MM.1S (cell line): ENCODE measurements at regions not wholly inside any gene's neighbourhood (a gene's known extent, or its start where the extent isn't known, plus 50 kb on each side); places are given as distances from the start of the nearest gene placed in this dataset.

ENCODE experiments used
- DNase-seq: peaks from one replicate; pipeline ENCODE4 v3.0.0-alpha.2; 2015
- H2AFZ ChIP-seq: fragments of 300-600 bp; sonication (generic); 2 replicates; pipeline ENCODE4 v1.6.0; 2016; ENCODE audit warnings: antibody characterized with exemption, low read length
- H3F3A ChIP-seq: fragments of 300-600 bp; sonication (generic); 2 replicates; pipeline ENCODE4 v1.6.1; 2016; ENCODE audit warnings: mild to moderate bottlenecking, antibody characterized with exemption, low read length, moderate library complexity, mixed read lengths; ENCODE audit not compliant: insufficient read depth
- H3K27ac ChIP-seq: fragments of 300-600 bp; sonication (generic); 2 replicates; pipeline ENCODE4 v1.5.1; 2016; ENCODE audit warnings: mild to moderate bottlenecking, low read length
- H3K27me3 ChIP-seq: fragments of 300-600 bp; sonication (generic); replicated peaks from 2 replicates; pipeline ENCODE4 v1.6.0; 2016; ENCODE audit warnings: low read length; ENCODE audit not compliant: insufficient read depth
- H3K36me3 ChIP-seq: fragments of 300-600 bp; sonication (generic); replicated peaks from 2 replicates; pipeline ENCODE4 v1.6.1; 2016; ENCODE audit warnings: mild to moderate bottlenecking, low read length, mixed read lengths; ENCODE audit not compliant: insufficient read depth
- H3K4me1 ChIP-seq: fragments of 300-600 bp; sonication (generic); 2 replicates; pipeline ENCODE4 v1.6.1; 2016; ENCODE audit warnings: low read length, mixed read lengths
- H3K4me2 ChIP-seq: fragments of 300-600 bp; sonication (generic); 2 replicates; pipeline ENCODE4 v1.6.0; 2016; ENCODE audit warnings: low read depth, low read length
- H3K4me3 ChIP-seq: fragments of 300-600 bp; sonication (generic); 2 replicates; pipeline ENCODE4 v1.5.1; 2016; ENCODE audit warnings: low read length, mixed read lengths
- H3K79me2 ChIP-seq: fragments of 300-600 bp; sonication (generic); 2 replicates; pipeline ENCODE4 v1.6.1; 2016; ENCODE audit warnings: mixed run types, low read length, mixed read lengths
- H3K9ac ChIP-seq: fragments of 300-600 bp; sonication (generic); 2 replicates; pipeline ENCODE4 v1.6.1; 2016; ENCODE audit warnings: low read length, mixed read lengths
- H3K9me2 ChIP-seq: fragments of 300-600 bp; sonication (generic); replicated peaks from 2 replicates; pipeline ENCODE4 v1.6.1; 2016; ENCODE audit warnings: mild to moderate bottlenecking, low read length, mixed read lengths; ENCODE audit not compliant: insufficient read depth
- H3K9me3 ChIP-seq: fragments of 300-600 bp; sonication (generic); replicated peaks from 2 replicates; pipeline ENCODE4 v1.6.1; 2016; ENCODE audit warnings: mild to moderate bottlenecking, low read length, mixed read lengths; ENCODE audit not compliant: insufficient read depth
- H4K20me1 ChIP-seq: fragments of 300-600 bp; sonication (generic); 2 replicates; pipeline ENCODE4 v1.6.1; 2016; ENCODE audit warnings: mild to moderate bottlenecking, low read length, moderate library complexity, mixed read lengths; ENCODE audit not compliant: insufficient read depth
- CTCF ChIP-seq: fragments of 300-600 bp; sonication (generic); IDR thresholded peaks from 2 replicates; pipeline ENCODE4 v1.5.1; 2016; ENCODE audit warnings: antibody characterized with exemption, low read length, mixed read lengths
- EZH2 ChIP-seq: fragments of 300-600 bp; sonication (generic); optimal IDR thresholded peaks from 2 replicates; pipeline ENCODE3; 2017; ENCODE audit warnings: low read depth, mild to moderate bottlenecking, antibody characterized with exemption, low read length, mixed read lengths
- EZH2phosphoT487 ChIP-seq: fragments of 300-600 bp; sonication (generic); IDR thresholded peaks from 2 replicates; pipeline ENCODE4 v1.6.1; 2018; ENCODE audit warnings: antibody characterized with exemption, low read length

DNA sequence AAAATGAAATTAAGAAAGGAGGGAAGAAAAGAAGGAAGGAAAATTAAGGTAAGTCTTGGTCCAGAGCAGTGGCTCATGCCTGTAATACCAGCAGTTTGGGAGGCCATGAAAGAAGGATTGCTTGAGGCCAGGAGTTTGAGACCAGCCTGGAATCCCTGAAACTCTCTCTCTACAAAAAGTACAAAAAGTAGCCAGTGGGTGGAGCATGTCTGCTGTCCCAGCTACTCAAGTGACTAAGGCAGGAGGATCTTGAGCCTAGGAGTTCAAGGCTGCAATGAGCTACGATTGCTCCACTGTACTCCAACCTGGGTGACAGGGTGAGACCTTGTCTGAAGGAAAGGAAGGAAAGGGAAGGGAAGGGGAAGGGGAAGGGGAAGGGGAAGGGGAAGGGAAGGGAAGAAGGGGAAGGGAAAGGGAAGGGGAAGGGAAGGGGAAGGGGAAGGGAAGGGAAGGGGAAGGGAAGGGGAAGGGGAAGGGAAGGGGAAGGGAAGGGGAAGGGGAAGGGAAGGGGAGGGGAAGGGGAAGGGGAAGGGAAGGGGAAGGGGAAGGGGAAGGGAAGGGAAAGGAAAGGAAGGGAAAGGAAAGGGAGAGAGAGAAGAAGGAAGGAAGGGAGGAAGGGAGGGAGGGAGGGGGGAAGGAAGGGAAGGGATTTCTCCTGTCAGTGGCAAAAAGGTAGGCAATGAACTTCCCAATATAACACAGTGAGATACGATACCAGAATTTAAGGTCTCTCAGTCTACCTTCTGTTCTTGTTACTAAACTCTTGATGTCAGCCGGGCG lies 412.8 kb downstream of the CMPK2 start:
- no peaks in the 10 kb centered on the region for H3K27me3 ChIP-seq
- no peaks in the 10 kb centered on the region for H4K20me1 ChIP-seq
- no peaks in the 10 kb centered on the region for H3K9me2 ChIP-seq
- no peaks in the 10 kb centered on the region for H3K36me3 ChIP-seq
- H3K9ac ChIP-seq = no peak overlapping the region
- no peak overlapping the region for H3K4me2 ChIP-seq
- no peaks in the 10 kb centered on the region for H3K9me3 ChIP-seq
- no peak overlapping the region for H3K27ac ChIP-seq
- H3F3A ChIP-seq = no peaks in the 10 kb centered on the region
- H3K79me2 ChIP-seq = no peaks in the 10 kb centered on the region
- no peak overlapping the region for H3K4me3 ChIP-seq
- H2AFZ ChIP-seq = no peak overlapping the region
- H3K4me1 ChIP-seq = no peaks in the 10 kb centered on the region
- DNase-seq = no peak
- TF ChIP-seq EZH2 (no peak), EZH2phosphoT487 (no peak), CTCF (no peak)

- no peak for DNase-seq
- H3K79me2 ChIP-seq = no peaks in the 10 kb centered on the region
- no peak overlapping the region for H2AFZ ChIP-seq
- H4K20me1 ChIP-seq = no peaks in the 10 kb centered on the region
- TF ChIP-seq EZH2phosphoT487 = no peak
- no peak for TF ChIP-seq CTCF
- TF ChIP-seq EZH2 = no peak
- no peaks in the 10 kb centered on the region for H3K36me3 ChIP-seq
- no peaks in the 10 kb centered on the region for H3K9me3 ChIP-seq
- H3K27ac ChIP-seq = no peak overlapping the region
- H3K27me3 ChIP-seq = no peaks in the 10 kb centered on the region
- no peaks in the 10 kb centered on the region for H3K9me2 ChIP-seq
- H3F3A ChIP-seq = no peaks in the 10 kb centered on the region
- no peak overlapping the region for H3K4me2 ChIP-seq
- no peak overlapping the region for H3K9ac ChIP-seq
- no peaks in the 10 kb centered on the region for H3K4me1 ChIP-seq
- no peak overlapping the region for H3K4me3 ChIP-seq
These were observed 411.3 kb downstream of the CMPK2 start for GRCh38 chr2:6454286-6454990.

- H3K9ac ChIP-seq = no peak overlapping the region
- no peaks in the 10 kb centered on the region for H3K4me1 ChIP-seq
- H2AFZ ChIP-seq = no peak overlapping the region
These were observed 406.6 kb downstream of the CMPK2 start for GRCh38 chr2:6459138-6459537.

More at GRCh38 chr2:6459138-6459537, 406.6 kb downstream of the CMPK2 start:
- Histone ChIP-seq H3K27me3 (no peaks in the 10 kb centered on the region), H3K9me2 (no peaks in the 10 kb centered on the region), H3K4me3 (no peak overlapping the region), H3K4me2 (no peak overlapping the region), H3K27ac (no peak overlapping the region), H3K79me2 (no peaks in the 10 kb centered on the region), H3K36me3 (no peaks in the 10 kb centered on the region), H3K9me3 (no peaks in the 10 kb centered on the region), H3F3A (no peaks in the 10 kb centered on the region), H4K20me1 (no peaks in the 10 kb centered on the region)
- no peak for DNase-seq
- TF ChIP-seq CTCF (no peak), EZH2phosphoT487 (no peak), EZH2 (no peak)
